Sciatic nerve (tissue), 2 donors: ENCODE measurements at regions not wholly inside any gene's neighbourhood (a gene's known extent, or its start where the extent isn't known, plus 50 kb on each side); places are given as distances from the start of the nearest gene placed in this dataset.

Source experiments
- ATAC-seq: fragments of 200-7000 bp; cut with Tn5 transposase; one replicate; pipeline ENCODE4 v1.9.1; 2020; ENCODE audit warnings: mild to moderate bottlenecking, moderate library complexity
- DNase-seq: peaks from one replicate; pipeline ENCODE4 v3.0.0-alpha.2; 2020; ENCODE audit warnings: low spot score
- intact Hi-C: fragments of 100-400 bp; cut with DNase I; formaldehyde crosslinking; loops from one replicate; pipeline ENCODE4 v1.14.2; 2022
- donor health status: DM: no; HTN: no; CAD: no.
- donor health status: DM: no; HTN: no; CAD: no.

GRCh38 chr18:8938817-8939216 is 163.7 kb upstream of the NDUFV2 start:
- intact Hi-C loops: no loop called here
- DNase-seq: no peak
- no peak for ATAC-seq

DNA sequence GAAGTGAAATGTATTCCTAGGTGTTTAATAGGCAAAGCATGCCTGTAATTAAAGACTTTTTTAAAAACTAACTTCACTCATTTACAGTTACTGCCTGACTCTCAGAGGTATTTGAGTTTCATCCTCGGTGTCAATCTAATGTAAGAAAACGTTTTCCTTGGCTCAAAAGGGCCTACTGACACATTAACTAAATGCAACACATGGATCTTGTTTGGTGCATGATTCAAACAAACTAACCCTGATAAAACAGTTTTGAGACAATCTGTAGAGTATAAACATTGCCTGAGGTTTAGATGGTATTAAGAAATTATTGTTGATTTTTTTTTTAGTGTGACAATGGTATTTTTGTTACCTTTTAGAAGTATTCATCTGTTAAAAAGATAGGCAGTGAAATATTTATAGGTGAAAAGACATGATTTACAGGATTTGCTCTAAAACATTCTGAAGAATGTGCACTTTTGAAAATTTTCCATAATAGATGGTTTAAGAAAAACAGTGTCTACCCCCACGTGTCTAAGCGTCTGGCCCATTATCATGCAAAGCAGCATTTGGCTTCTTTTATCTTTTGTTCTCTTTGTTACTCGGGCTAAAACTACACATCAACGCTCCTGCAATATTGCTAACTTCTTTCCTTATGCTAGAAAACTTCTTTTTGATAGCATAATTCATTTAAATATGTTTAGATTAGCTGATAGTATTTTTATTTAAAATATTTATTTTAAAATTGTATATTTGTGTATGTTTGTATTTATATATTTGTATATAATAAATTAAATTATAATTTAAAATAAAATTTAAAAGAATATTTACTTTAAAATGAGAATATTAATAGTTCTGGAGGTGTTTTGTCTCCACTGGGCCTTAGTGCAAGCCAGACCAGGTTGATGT is 160.2 kb upstream of the NDUFV2 start:
- ATAC-seq (no peak), DNase-seq (no peak)
- intact Hi-C loops: no loop called here

- DNase-seq (no peak), ATAC-seq (no peak)
- intact Hi-C loops: no loop called here
These were observed 159.5 kb upstream of the NDUFV2 start for GRCh38 chr18:8942909-8943545.

- ATAC-seq: no peak
- DNase-seq: no peak
- intact Hi-C loops: no loop called here
These were observed 158.3 kb upstream of the NDUFV2 start for GRCh38 chr18:8943900-8944870.

DNA sequence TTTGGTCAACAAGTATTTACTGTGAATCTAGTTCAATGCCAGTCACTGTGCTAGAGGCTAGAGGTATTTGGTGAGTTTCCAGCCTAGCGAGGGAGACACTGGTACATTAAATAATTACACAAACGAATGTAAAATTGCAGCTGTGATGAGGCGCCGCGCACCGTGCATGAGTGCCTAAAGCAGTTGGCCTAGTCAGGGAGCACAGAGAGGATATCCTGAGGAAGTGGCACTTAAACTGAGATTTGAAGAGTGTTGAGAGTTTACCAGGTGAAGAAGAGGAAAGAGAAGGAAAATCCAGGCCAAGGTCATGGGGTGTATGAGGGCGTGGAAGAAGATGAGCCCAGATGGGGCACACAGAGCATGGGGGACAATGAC is 157.6 kb upstream of the NDUFV2 start:
- intact Hi-C loops: no loop called here
- DNase-seq (no peak), ATAC-seq (no peak)

DNA sequence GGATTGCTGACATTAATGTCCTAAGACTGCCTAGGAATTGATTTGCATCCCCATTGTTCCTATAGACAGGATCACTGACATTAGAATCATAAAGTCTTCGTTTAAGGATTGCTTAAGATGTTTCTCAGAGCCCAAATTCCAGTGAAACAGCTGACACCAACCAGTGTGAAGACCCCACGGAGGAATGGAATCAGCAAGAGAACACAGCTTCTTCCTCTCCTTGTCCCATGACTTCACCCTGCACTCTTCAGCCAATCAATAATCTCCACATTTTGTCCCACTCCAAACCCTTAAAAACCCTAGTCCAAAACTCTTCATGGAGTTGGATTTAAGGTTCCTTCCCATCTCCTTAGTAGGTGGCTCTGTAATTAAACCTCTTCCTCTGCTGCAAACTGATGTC is 157.0 kb upstream of the NDUFV2 start:
- intact Hi-C loops: no loop called here
- no peak for DNase-seq
- no peak for ATAC-seq

DNA sequence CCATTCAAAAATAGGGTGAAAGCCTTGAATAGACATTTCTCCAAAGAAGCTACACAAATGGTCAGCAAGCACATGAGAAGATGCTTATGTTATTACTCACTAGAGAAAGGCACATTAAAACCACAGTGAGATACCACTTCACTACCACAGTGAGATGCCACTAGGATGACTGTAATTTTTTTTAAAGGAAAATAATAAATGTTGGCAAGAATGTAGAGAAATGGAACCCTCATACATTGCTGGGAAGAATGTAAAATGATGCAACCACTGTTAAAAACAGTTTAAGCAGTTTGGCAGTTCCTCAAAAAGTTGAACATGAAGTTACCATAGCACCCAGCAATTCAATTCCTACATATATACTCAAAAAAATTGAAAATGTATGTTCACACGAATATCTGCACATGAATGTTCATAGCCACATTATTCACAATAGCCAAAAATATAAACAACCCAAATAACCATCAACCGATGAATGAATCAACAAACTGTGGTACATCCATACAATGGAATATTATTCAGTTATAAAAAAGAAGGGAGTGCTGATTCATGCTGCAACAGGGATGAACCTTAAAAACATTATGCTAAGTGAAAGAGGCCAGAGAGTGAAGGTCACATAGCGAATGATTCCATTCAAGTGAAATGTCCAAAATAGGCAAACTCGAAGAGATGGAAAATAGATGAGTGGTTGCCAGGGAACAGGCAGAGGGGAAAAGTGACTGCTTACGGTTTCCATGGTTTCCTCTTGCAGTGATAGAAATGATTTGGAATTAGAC is 156.2 kb upstream of the NDUFV2 start:
- ATAC-seq (no peak), DNase-seq (no peak)
- intact Hi-C loops: no loop called here

DNA sequence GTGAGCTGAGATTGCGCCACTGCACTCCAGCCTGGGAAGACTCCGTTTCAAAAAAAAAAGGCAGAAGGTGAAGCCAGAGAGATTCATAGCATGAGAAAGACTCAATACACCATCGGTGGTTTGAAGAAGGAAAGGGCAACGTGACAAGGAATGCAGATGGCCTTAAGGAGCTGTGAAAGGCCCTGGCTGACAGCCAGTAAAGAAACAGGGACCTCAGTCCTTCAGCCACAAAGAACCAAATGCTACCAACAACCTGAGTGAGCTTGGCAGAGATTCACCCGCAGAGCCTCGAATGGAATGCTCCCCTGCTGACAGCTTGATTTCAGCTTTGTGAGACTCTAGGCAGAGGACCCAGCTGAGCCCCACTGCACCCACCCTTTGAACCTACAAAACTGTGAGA is 154.9 kb upstream of the NDUFV2 start:
- DNase-seq (no peak), ATAC-seq (no peak)
- intact Hi-C loops: no loop called here

GRCh38 chr18:8948011-8948410 is 154.5 kb upstream of the NDUFV2 start:
- intact Hi-C loops: no loop called here
- ATAC-seq (no peak), DNase-seq (no peak)

DNA sequence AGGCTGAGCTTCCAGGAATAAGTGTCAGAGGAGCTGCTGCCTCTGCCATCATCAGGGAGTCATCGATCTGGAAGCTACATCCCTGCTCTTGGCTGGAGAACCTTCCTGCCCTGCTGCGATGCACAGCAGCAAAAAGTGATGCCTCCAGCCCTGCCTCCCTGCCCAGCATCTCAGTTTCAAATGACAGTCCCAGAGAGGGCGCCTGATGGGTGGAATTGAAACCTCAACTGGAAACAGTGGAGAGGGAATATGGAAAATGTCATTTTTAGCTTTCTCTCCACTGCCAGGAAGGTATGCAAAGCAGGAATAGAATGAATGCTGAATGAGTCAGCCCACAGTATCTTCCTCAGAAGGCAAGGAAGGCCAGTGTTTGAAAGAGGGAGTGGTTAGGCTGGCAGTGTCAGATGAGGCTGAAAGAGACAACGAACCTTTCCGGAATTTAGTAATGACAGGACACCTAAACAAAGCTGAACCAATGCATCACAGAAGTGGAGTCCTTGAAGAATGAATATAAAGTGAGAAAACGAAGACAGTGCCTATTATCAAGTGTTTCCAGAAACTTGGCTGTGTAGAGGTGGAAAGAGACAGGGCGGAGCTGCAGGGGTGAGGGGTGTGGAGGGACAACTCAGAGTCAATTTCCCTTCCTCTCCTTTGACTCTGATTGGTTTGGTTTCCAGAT is 153.9 kb upstream of the NDUFV2 start:
- intact Hi-C loops: no loop called here
- DNase-seq (no peak), ATAC-seq (no peak)

DNA sequence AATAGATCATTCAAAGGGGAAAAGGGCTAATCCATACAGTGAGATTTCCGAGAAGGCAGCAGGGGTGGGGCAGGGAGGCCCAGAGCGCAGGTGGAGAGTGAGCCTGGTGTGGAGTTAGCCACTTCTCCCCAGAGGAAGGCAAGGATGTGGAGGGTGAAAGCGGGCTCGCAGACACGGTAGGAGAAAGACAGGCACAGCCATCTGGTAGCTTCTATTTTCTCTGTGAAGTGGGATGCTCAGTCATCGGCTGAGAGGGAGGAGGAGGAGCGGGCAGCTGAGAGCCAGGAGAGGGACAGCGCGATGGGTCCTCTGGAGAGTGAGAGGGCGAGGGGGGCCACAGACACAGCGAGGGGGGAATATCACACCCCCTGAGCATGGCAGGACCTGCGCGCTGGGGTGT is 153.3 kb upstream of the NDUFV2 start:
- intact Hi-C loops: no loop called here
- ATAC-seq (no peak), DNase-seq (no peak)

DNA sequence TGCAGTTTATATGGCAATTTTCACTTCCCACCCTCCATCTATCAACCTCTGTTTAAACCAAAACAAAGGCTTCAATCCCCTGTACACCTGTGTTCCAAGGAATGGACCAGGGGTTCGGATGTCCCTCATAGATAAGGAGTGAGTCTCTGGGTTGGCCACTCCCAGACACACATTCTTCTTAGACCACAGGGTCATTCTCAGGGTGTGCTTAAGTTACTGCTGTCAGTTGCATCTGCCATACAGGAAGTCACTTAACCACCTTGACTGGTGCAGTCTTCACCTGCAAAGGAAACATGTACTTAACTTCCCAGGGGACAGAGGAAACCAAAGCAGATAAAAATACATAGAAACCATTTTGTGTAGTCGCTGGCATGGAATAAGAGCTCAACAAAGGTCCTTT is 151.0 kb upstream of the NDUFV2 start:
- no peak for DNase-seq
- intact Hi-C loops: no loop called here
- no peak for ATAC-seq

DNA sequence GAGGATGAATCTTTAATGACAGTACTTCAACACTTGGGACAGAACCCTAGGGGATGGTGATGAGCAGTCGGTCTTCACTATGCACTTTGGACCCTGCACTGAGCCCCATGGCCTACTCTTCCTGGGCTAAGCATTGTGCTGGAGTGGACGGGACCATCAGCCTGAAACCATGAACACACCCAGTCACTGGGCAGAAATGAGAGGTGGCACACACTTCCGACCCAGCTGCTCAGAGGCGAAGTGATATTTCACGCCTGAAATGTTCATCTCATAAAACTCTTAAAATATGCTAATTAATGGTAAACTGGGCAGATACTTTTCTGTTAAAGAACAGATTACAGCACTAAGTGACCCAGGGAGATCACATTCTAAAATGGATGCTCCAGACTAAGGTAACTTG is 150.3 kb upstream of the NDUFV2 start:
- ATAC-seq: no peak
- DNase-seq: no peak
- intact Hi-C loops: no loop called here

DNA sequence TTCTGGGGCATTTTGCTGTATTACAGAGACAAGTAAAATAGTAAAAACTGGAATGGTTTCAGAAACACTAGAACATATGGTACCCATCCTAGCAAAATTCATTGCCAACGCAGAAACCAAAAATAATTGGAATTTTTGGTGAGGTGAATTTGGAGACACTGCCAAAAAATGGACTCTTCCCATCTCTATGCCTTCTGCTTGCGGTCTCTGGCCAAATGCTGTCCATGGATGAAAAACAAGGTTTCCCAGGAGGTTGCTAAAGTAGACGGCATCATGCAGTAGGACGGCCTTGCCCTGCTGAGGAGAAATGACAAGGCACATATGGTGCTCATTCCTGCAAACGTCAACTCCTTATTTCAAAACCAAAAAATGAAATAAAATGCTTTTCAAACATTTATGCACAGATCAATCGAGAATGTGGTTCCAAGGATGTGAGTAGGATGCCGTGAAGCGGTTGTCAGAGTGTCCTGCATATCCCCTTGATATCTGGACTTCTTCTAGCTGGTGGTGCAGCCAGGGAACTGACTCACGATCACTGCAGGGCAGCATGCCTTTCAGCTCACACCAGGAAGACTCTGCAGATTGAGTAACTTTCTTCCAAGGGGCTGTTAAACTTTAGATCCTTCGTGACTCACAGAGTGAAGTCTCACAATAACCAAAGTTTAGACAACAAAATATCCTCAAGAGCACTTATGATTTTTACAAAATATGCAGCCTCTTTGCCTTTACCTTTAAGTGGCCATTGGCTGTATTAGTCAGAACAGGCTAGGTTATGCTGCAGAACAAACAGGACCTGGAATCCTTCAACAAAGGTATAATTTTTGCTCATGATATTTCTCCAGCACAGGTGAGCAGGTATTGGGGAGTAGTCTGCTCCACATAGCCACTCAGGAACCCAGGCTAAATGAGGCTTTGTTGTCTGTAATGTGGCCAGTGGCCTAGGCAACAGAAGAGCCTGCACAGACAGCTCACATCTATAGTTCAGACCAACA is 149.4 kb upstream of the NDUFV2 start:
- intact Hi-C loops: no loop called here
- no peak for DNase-seq
- no peak for ATAC-seq

DNA sequence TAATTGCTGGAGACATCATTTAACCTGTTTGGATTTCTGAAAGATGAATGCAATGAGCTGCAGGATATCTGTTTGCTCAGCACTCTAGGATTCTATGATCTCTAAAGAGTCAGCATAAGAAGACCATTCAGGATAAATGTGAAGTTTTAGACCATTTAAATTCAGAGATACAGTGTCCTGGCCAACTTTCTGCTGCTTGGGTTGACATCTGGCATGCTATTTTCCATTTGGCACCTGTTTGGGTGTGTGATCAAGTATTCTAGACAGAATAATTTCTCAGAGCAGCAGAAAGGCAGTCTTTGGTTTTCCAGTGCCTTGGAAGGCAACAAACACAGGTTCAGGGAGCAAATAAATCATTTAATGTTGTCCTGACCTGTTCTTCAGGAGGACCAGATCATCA is 144.8 kb upstream of the NDUFV2 start:
- intact Hi-C loops: no loop called here
- DNase-seq (no peak), ATAC-seq (no peak)

DNA sequence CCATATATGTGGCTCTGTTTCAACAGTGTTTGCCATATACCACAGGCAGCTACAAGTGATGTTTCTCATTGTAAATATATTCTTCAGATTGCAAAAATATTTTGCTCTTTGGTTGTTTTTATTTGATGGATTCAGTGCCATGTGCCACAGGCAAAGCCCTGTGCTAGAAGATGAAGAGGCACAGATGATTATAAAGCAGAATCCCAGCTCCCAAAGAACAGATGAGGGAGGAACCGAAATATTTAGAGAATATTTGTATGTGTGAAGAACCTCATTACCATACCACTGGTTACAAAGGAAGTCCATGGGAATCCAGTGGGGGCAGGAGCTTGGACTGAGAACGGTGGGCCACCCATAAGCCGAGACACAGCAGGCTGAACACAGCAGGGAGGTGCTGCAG is 143.8 kb upstream of the NDUFV2 start:
- ATAC-seq (no peak), DNase-seq (no peak)
- intact Hi-C loops: no loop called here

GRCh38 chr18:8959551-8960135 is 142.9 kb upstream of the NDUFV2 start:
- ATAC-seq (no peak), DNase-seq (no peak)
- intact Hi-C loops: no loop called here
